Right kidney (tissue), 1 donor: ENCODE measurements at regions not wholly inside any gene's neighbourhood (a gene's known extent, or its start where the extent isn't known, plus 50 kb on each side); places are given as distances from the start of the nearest gene placed in this dataset.

Experiments
- DNase-seq: peaks from one replicate; pipeline ENCODE4 v3.0.0-alpha.2; 2016

DNA sequence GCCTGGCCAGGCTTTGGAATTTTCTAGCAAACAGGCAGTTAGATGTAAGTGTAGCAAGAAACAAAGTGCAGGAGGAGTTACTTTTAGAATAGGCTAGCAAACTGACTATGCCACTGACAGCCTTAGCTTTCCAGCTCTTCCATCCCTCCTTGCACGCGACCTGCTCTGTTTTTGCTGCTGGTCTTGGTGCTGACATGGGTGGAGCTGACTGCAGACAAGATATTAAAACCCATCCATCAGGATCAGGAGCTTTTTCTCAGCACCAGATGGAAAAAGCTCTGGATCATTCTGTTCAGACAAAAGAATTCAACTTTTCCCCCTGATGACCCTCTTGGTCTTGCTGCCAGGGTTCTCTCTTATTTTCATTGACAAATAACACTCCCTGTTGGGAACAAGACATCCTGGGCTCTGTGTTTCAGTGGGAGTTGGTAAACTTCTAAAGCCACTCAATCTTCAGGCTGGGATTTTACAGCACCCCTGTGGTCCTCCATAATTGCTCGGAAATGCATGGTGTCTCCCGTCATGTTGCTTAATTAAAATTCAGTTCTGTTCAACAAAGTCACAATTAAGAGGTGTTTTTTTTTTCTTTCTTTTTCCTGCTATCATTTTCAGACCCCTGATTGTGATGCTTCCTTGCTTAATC lies 240.0 kb upstream of the LARGE1 start:
- no peak for DNase-seq

DNA sequence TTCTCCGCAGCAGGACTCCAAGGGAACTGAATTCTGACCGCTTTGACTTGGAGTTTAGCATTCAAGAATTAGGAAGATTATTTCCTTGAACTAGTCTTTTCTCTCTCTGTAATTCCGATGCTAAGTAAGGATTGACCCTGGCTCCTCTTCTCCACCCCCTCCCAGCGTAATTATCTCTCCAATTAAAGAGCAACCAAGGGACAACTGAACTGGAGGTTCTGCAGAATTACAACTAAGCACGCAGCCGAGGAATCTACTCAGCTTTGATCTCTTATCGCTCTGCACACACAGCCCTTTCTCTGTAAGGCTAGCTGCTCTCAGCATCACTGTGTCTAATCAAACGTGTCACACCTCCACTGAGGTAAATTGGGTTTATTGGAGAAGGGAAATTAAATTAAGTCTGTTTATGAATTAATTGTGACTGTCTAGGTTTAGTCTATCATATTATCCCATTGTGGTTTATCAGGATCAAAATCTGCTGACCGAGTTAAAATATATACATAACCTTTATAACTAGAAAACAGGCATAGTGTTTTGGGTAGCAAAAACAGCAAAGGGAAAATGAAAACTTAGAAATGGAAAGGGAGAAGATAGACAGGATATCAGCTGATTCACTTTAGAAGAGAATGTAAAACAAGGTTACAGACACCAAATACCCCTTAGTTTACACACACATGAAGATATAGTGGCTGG lies 241.3 kb upstream of the LARGE1 start:
- no peak for DNase-seq

DNA sequence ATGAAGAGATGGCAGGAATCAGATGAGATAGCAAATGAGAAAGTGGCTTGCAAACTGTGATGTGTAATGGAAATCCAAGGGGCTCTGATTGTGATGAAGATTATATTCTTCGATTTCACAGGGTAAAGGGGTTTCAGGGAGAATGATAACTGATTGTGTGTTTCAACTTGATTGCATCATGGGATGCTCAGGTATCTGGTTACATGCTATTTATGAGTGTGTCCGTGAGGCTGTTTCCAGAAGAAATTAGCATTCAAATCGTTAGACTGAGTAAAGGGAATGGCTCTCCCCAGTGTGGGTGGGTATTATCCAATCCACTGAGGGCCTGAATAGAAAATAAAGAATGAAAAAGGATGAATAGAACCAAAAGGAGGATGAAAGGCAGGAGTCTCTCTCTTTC lies 278.7 kb upstream of the LARGE1 start:
- no peak for DNase-seq

- DNase-seq = no peak
Observed at GRCh38 chr22:34210301-34210700, 290.0 kb upstream of the LARGE1 start.

GRCh38 chr22:34214372-34214771 lies 294.1 kb upstream of the LARGE1 start:
- no peak for DNase-seq

GRCh38 chr22:34225278-34225677 lies 305.0 kb upstream of the LARGE1 start:
- no peak for DNase-seq

- DNase-seq = no peak
Observed at GRCh38 chr22:34236527-34236926, 316.3 kb upstream of the LARGE1 start.

GRCh38 chr22:34239421-34239820 lies 319.1 kb upstream of the LARGE1 start:
- DNase-seq = no peak

- no peak for DNase-seq
Observed at GRCh38 chr22:34243023-34243422, 322.7 kb upstream of the LARGE1 start.

DNA sequence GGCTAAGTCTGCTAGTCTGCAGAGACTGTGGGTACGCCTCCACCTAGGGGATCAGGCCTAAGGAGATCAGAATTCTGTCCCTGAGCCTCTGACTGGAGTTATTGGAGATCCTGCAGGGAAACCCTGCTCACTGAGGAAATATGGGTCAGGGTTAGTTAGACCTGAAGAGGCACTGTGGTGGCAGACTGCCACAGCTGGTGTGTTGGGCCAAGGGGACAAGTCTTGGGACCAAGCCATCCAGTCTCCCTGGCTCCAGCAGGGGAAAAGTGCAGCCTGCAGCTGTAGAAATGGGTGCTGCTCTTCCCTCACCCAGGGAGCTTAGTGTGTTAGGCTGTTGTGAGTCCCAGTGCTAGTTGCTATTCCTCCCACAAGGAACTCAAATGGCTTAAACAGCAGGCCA lies 334.8 kb upstream of the LARGE1 start:
- DNase-seq = no peak

DNA sequence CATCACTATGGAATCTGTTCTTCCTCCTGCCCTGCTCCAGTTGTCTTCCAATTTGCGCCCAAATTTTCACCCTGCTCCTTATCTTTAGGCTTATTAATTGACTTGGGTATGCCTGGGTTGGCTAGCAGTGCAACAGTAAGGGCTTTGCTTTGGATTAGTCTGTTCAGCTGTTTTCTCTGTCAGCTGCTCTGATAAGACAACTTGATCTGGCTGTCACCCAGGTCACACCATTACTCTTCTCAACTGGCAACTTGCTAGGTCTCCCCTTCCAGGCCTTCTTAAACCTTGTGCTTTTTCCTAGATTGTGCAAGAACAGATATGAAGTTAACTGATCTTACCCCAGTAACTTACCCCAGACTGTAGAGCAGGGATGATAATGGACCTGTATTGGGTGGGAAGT lies 357.8 kb upstream of the LARGE1 start:
- DNase-seq = no peak

- no peak for DNase-seq
Observed at GRCh38 chr22:34281738-34282137, 361.5 kb upstream of the LARGE1 start.

DNA sequence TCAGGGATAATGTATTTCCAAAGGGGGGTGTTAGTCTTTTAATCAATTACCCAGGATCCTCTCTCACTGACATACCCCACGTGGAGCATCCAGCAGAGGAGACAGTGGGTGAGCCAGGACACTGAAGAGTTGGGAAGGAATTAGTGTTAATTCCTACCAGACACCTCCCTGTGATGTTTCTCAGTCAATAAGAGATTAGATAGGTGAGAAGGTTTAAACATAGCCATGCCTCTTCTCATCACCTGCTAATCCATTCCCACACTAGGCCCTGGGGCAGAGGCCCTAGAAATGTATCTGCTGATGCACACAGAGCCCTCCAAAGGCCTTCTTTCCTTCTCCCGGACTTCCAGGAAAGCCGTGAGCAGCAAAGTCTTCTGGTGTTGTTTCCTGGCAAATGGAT lies 363.6 kb upstream of the LARGE1 start:
- no peak for DNase-seq

GRCh38 chr22:34293324-34293723 lies 373.0 kb upstream of the LARGE1 start:
- no peak for DNase-seq

DNA sequence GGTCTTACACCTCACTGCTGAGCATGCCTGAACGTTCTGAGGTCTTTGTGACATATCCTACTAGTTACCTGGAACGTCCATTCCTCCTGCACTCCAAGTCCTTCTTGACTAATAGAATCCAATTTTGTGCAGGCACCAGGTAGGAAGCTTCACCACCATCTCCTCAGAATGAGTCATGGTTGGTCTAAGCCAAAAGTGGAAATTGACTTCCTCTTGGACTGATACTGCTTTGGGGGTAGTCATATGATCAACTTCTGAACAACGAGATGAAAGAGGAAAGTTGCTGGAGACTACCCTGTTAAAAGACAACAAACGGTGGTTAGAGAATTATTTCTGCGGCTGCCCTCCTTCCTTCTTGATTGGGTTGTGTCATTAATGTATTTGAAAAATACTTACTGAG lies 374.2 kb upstream of the LARGE1 start:
- no peak for DNase-seq

DNA sequence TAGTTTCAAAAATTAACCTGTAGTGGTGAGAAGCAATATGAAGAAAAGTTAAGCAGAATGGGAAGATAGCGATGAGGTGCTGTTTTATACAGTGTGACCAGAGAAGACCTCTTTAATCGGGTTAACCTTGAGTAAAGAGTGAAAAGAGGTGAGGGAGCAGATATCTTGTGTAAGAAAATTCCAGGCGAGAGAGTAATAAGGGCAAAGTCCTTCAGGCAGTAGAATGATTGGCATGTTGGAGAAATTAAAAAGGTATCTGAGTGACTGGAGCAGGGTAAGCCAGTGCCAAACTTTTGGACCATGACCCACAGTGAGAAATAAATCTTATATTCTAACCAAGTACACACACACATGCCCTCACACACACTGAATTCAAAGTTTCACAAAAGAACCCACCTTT lies 374.7 kb upstream of the LARGE1 start:
- DNase-seq = no peak

DNA sequence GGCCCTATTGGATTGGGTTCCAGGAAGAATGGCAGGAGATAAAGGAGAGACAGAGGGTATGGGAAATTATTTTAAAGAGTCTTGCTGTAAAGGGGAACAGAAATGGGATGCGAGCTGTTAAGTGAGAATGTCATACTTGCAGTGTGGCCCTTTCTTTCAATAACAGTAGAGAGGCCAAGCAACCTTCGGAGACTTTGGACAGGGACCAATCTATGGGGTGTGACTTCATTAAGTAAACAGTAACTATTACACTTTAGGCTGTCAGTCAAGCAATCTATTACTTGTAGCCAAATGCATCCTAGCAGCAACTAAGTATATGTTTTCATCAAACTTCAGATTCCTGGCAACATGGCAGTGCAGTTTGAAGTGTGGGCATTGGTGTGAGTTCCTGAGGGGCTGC lies 376.2 kb upstream of the LARGE1 start:
- no peak for DNase-seq

DNA sequence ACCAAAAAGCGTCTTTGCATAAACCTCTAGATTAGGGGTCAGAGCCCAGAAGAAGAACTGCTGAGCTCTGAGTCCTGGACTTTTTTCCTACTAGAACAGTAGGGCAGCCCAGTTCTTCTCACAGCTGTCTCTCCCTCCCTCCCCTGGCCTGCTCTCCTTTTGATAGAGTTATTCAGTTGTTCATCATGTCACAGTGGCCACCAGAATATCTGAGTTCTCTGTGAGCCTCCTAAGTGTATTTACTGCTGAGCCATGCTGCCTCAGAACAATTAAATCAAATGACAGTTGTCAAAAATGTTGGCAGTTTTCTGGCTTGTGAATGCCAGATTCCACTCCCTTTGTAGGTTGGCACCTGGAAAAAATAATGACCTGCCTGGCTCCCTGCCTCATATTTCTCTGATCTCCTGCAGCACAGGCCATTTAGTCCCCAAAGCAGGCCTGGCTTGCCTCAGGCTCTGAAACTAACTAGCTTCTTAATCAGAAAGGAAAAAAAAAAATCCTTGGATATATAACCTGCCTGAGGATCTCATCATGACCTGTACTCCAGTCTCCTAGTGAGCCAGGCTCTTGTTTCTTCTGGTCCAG lies 377.4 kb upstream of the LARGE1 start:
- DNase-seq = no peak

GRCh38 chr22:34299496-34299895 lies 379.2 kb upstream of the LARGE1 start:
- DNase-seq = no peak

DNA sequence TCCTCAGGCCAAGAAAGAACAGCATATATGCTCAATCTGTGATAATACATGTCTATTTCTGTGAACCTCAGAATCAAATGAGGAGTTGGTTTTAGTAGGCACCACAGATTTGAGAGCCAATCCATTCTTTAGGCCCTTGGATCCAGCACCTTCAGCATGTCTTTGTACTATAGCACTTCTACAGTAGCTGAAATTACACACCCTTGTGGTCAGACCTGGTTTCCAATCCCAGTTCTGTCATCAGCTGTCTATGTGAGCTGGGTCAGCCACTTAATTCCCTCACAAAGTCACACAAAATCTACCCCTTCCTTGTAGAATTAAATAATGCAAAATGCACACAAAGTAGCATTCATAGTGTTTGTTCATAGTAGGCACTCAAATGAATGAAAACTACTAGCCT lies 381.3 kb upstream of the LARGE1 start:
- DNase-seq = no peak

DNA sequence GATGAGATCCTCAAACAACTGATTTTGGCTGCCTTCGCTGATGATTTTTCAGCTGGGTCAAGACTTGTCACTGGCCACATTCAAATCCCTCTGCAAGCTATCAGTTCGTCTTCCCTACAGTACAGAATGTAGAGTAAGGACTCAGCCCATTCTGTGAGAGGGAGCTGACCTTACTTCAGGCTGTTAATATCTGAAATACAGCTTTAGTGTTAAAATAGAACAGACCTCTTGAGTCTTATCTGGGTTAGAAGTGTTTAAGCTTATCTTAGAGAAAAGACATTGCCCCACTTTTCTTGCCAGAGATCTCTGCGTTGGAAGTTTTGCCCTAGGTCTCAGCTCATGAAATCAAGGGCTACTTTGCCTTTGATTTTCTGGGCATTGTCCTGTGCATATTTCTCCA lies 383.4 kb upstream of the LARGE1 start:
- DNase-seq = no peak

DNA sequence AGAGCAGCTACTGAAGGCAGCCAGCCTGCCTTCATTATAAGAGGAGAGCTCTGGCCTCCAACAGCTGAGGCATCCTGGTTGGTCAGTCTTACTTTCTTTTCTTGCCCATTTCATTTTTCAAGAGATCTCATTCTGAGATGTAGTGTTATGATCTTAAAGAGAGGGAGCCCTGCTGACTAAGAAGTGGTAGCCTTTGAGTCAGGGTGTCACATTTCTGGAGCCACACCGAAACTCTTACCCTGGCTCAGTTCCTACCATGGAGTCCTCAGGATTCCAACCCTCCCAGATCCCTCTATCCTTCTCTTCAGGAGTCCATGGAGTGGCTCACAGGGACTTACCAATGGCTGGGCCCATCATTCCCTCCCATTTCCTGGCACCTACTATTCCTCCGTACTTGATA lies 386.1 kb upstream of the LARGE1 start:
- DNase-seq = no peak

DNA sequence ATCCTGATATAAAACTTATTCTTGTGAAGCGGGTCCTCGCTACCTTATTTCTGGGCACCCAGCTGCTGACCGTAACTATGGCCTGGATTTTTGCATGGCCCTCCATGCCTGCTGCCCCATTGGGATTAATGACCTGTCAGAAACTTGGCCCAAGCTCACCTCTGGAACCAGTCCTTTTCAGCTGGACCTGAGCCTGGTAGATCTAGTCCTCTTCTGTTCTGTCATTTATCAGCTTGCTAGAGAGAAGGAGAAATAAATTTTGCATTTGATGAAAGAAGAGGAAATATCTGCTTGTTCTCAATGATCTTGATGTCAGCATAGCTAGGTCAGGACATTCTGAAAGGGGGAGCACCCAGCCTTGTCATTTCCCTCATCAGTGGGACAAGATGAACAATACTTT lies 387.8 kb upstream of the LARGE1 start:
- DNase-seq = no peak

DNA sequence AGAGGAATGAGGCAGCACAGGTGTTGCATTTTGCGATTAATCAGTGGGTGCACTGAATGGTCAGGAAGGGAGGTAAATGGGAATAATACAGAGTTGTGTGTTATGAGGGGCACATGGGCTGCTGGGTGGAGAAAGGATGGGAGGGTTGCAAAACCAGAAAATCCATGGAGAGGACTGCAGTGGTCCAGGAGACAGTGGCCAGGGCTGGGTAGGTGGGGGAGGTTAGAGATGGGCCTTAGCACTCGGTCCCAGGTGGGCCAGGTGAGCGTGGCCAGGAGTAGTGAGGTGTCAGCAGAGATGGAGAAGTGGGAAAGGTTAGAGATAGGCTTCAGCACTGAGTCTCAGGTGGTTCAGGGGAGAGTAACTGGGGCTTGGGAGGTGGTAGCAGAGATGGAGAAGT lies 399.1 kb upstream of the LARGE1 start:
- DNase-seq = no peak
